OCI-LY1 (cell line): ENCODE measurements at regions not wholly inside any gene's neighbourhood (a gene's known extent, or its start where the extent isn't known, plus 50 kb on each side); places are given as distances from the start of the nearest gene placed in this dataset.

ENCODE experiments used
- H2AFZ ChIP-seq: fragments of 200-600 bp; sonication (generic), shearing (Covaris generic); 2 replicates; pipeline ENCODE4 v1.6.0; 2014; ENCODE audit warnings: antibody characterized with exemption, mild to moderate bottlenecking, low read length
- H3F3A ChIP-seq: fragments of 200-600 bp; sonication (generic), shearing (Covaris generic); 2 replicates; pipeline ENCODE4 v1.6.0; 2014; ENCODE audit warnings: mild to moderate bottlenecking, antibody characterized with exemption, low read length, moderate library complexity; ENCODE audit not compliant: insufficient read depth
- H3K27ac ChIP-seq: fragments of 200-600 bp; sonication (generic); 2 replicates; pipeline ENCODE4 v1.5.1; 2014; ENCODE audit warnings: low read length, mixed run types, mild to moderate bottlenecking, low read depth; ENCODE audit not compliant: poor library complexity, severe bottlenecking
- H3K27me3 ChIP-seq: fragments of 200-600 bp; sonication (generic); 2 replicates; pipeline ENCODE4 v1.6.0; 2014; ENCODE audit warnings: antibody characterized with exemption, mild to moderate bottlenecking, low read length, moderate library complexity; ENCODE audit not compliant: insufficient read depth
- H3K36me3 ChIP-seq: fragments of 200-600 bp; sonication (generic); 2 replicates; pipeline ENCODE4 v1.6.1; 2014; ENCODE audit warnings: mild to moderate bottlenecking, antibody characterized with exemption, low read length, moderate library complexity, mixed read lengths; ENCODE audit not compliant: insufficient read depth
- H3K4me1 ChIP-seq: fragments of 200-600 bp; sonication (generic); 2 replicates; pipeline ENCODE4 v1.5.1; 2014; ENCODE audit warnings: mild to moderate bottlenecking, low read length, moderate library complexity; ENCODE audit not compliant: insufficient read depth, severe bottlenecking
- H3K4me2 ChIP-seq: fragments of 200-600 bp; sonication (generic), shearing (Covaris generic); 2 replicates; pipeline ENCODE4 v1.6.1; 2014; ENCODE audit warnings: low read length
- H3K4me3 ChIP-seq: fragments of 200-600 bp; sonication (generic); 2 replicates; pipeline ENCODE4 v1.5.1; 2014; ENCODE audit warnings: low read length, low read depth, mild to moderate bottlenecking, mixed read lengths; ENCODE audit not compliant: poor library complexity, severe bottlenecking
- H3K79me2 ChIP-seq: fragments of 200-600 bp; shearing (Covaris generic); 2 replicates; pipeline ENCODE4 v1.6.1; 2016; ENCODE audit warnings: mixed run types, low read length, mixed read lengths; ENCODE audit not compliant: insufficient read depth
- H3K9ac ChIP-seq: fragments of 200-600 bp; sonication (generic), shearing (Covaris generic); 2 replicates; pipeline ENCODE4 v1.6.1; 2014; ENCODE audit warnings: mild to moderate bottlenecking, low read length, mixed read lengths
- H3K9me2 ChIP-seq: fragments of 200-600 bp; sonication (generic), shearing (Covaris generic); 2 replicates; pipeline ENCODE4 v1.6.1; 2014; ENCODE audit warnings: low read depth, mild to moderate bottlenecking, low read length, mixed read lengths
- H3K9me3 ChIP-seq: fragments of 200-600 bp; shearing (Covaris generic); 2 replicates; pipeline ENCODE4 v1.6.1; 2014; ENCODE audit warnings: low read length, mixed read lengths
- H4K20me1 ChIP-seq: fragments of 200-600 bp; sonication (generic), shearing (Covaris generic); 2 replicates; pipeline ENCODE4 v1.6.0; 2016; ENCODE audit warnings: mild to moderate bottlenecking, low read length; ENCODE audit not compliant: insufficient read depth
- CTCF ChIP-seq: fragments of 200-600 bp; sonication (generic), shearing (Covaris generic); IDR thresholded peaks from 2 replicates; pipeline ENCODE4 v1.5.1; 2017; ENCODE audit warnings: mild to moderate bottlenecking, antibody characterized with exemption, low read length, moderate library complexity, mixed read lengths
- EZH2 ChIP-seq: fragments of 200-600 bp; sonication (generic), shearing (Covaris generic); IDR thresholded peaks from 2 replicates; pipeline ENCODE4 v1.8.0; 2017; ENCODE audit warnings: borderline replicate concordance, mixed run types, mild to moderate bottlenecking, antibody characterized with exemption, low read length, moderate library complexity, mixed read lengths

- Histone ChIP-seq H3K9me3 (no peaks in the 10 kb centered on the region), H3F3A (no peaks in the 10 kb centered on the region), H3K4me2 (no peak overlapping the region), H2AFZ (no peak overlapping the region), H3K4me3 (no peak overlapping the region), H3K79me2 (no peaks in the 10 kb centered on the region), H3K27me3 (no peaks in the 10 kb centered on the region; the same call in 1 of the 2 replicates), H4K20me1 (no peaks in the 10 kb centered on the region), H3K9ac (no peak overlapping the region), H3K27ac (no peak overlapping the region), H3K9me2 (no peaks in the 10 kb centered on the region), H3K4me1 (no peaks in the 10 kb centered on the region), H3K36me3 (no peaks in the 10 kb centered on the region)
- no peak for TF ChIP-seq EZH2
- TF ChIP-seq CTCF: no peak
Observed at GRCh38 chr2:176686328-176686727, 417.1 kb downstream of the MTX2 start.

GRCh38 chr2:176687342-176687741, 418.1 kb downstream of the MTX2 start:
- Histone ChIP-seq H3K9me3 (no peaks in the 10 kb centered on the region), H3K27ac (no peak overlapping the region)
- TF ChIP-seq CTCF (no peak), EZH2 (no peak)

GRCh38 chr2:176687944-176688343, 418.7 kb downstream of the MTX2 start:
- no peaks in the 10 kb centered on the region for H3K79me2 ChIP-seq
- H4K20me1 ChIP-seq: no peaks in the 10 kb centered on the region
- TF ChIP-seq EZH2 (no peak), CTCF (no peak)
- H3K27me3 ChIP-seq: no peaks in the 10 kb centered on the region; the same call in 1 of the 2 replicates
- H3K27ac ChIP-seq: no peak overlapping the region
- H3K9ac ChIP-seq: no peak overlapping the region
- no peaks in the 10 kb centered on the region for H3F3A ChIP-seq
- H2AFZ ChIP-seq: no peak overlapping the region
- no peak overlapping the region for H3K4me3 ChIP-seq
- H3K36me3 ChIP-seq: no peaks in the 10 kb centered on the region
- H3K4me1 ChIP-seq: no peaks in the 10 kb centered on the region
- H3K9me2 ChIP-seq: no peaks in the 10 kb centered on the region
- no peaks in the 10 kb centered on the region for H3K9me3 ChIP-seq
- H3K4me2 ChIP-seq: no peak overlapping the region

More at GRCh38 chr2:176687342-176687741, 418.1 kb downstream of the MTX2 start:
- Histone ChIP-seq H3K9me2 (no peaks in the 10 kb centered on the region), H3K4me1 (no peaks in the 10 kb centered on the region), H2AFZ (no peak overlapping the region), H3K79me2 (no peaks in the 10 kb centered on the region), H4K20me1 (no peaks in the 10 kb centered on the region), H3K4me3 (no peak overlapping the region), H3K4me2 (no peak overlapping the region), H3K36me3 (no peaks in the 10 kb centered on the region), H3K27me3 (no peaks in the 10 kb centered on the region; the same call in 1 of the 2 replicates), H3K9ac (no peak overlapping the region), H3F3A (no peaks in the 10 kb centered on the region)
